ENCODE measurements at regions not wholly inside any gene's neighbourhood (a gene's known extent, or its start where the extent isn't known, plus 50 kb on each side); places are given as distances from the start of the nearest gene placed in this dataset.
A peak's percentile ranks its signal among the peaks of the same experiment; 100 is the strongest.

GRCh38 chr10:10629512-10629911, 388.2 kb upstream of the CELF2 start:
- Histone ChIP-seq H3K79me2 (ENCODE audit: low read depth) (no peaks in the 10 kb centered on the region), H4K20me1 (ENCODE audit: low read depth) (no peaks in the 10 kb centered on the region), H3K9ac (no peak overlapping the region), H3K4me1 (peaks cover 15% of the 10 kb centered on the region), H3K36me3 (no peaks in the 10 kb centered on the region), H3K9me3 (ENCODE audit: low read depth) (no peaks in the 10 kb centered on the region), H3K4me2 (no peak overlapping the region), H3F3A (ENCODE audit: low read depth) (no peaks in the 10 kb centered on the region), H3K27me3 (no peaks in the 10 kb centered on the region), H3K27ac (no peak overlapping the region), H3K4me3 (no peak overlapping the region), H2AFZ (replicated peaks) (no peak overlapping the region)
- Mint-ChIP-seq H3K4me1 (peaks cover 39% of the 10 kb centered on the region), H3K4me3 (no peak overlapping the region), H3K27ac (no peak overlapping the region), H3K9me3 (no peaks in the 10 kb centered on the region), H3K27me3 (ENCODE audit: insufficient read depth, low read depth) (peaks cover 5% of the 10 kb centered on the region), H3K36me3 (no peaks in the 10 kb centered on the region)
- no peak for DNase-seq (ENCODE audit: low spot score)
- no peak for TF ChIP-seq EZH2phosphoT487 (IDR thresholded peaks at IDR 0.05)
- no peak for TF ChIP-seq EZH2 (IDR thresholded peaks at IDR 0.05)
- no peak for TF ChIP-seq CTCF (IDR thresholded peaks at IDR 0.05)

- H3K27ac ChIP-seq, result no peak overlapping the region
- Mint-ChIP-seq H3K27me3 (ENCODE audit: insufficient read depth, low read depth) (peaks cover 5% of the 10 kb centered on the region), H3K4me3 (no peak overlapping the region), H3K27ac (peak overlapping the region; percentile 69), H3K36me3 (no peaks in the 10 kb centered on the region), H3K4me1 (peaks cover 33% of the 10 kb centered on the region), H3K9me3 (no peaks in the 10 kb centered on the region)
- no peaks in the 10 kb centered on the region for H3K36me3 ChIP-seq
- TF ChIP-seq CTCF (IDR thresholded peaks at IDR 0.05), result no peak
- no peak for TF ChIP-seq EZH2 (IDR thresholded peaks at IDR 0.05)
- TF ChIP-seq EZH2phosphoT487 (IDR thresholded peaks at IDR 0.05), result no peak
- DNase-seq (ENCODE audit: low spot score), result no peak
- H3K27me3 ChIP-seq, result no peaks in the 10 kb centered on the region
- H3F3A ChIP-seq (ENCODE audit: low read depth), result no peaks in the 10 kb centered on the region
- H3K4me1 ChIP-seq, result peaks cover 15% of the 10 kb centered on the region
- H3K79me2 ChIP-seq (ENCODE audit: low read depth), result no peaks in the 10 kb centered on the region
- H2AFZ ChIP-seq (replicated peaks), result no peak overlapping the region
- H3K4me3 ChIP-seq, result no peak overlapping the region
- H3K9ac ChIP-seq, result no peak overlapping the region
- H3K4me2 ChIP-seq, result no peak overlapping the region
- no peaks in the 10 kb centered on the region for H3K9me3 ChIP-seq (ENCODE audit: low read depth)
- no peaks in the 10 kb centered on the region for H4K20me1 ChIP-seq (ENCODE audit: low read depth)
These were observed 387.4 kb upstream of the CELF2 start for GRCh38 chr10:10630281-10630680.

GRCh38 chr10:10630782-10631181, 386.9 kb upstream of the CELF2 start:
- no peaks in the 10 kb centered on the region for H3K36me3 Mint-ChIP-seq
- TF ChIP-seq EZH2 (IDR thresholded peaks at IDR 0.05) (no peak), EZH2phosphoT487 (IDR thresholded peaks at IDR 0.05) (no peak), CTCF (IDR thresholded peaks at IDR 0.05) (no peak)
- no peak overlapping the region for H3K27ac ChIP-seq
- no peak overlapping the region for H3K4me3 ChIP-seq
- no peak overlapping the region for H3K4me2 ChIP-seq
- no peaks in the 10 kb centered on the region for H3K36me3 ChIP-seq
- no peaks in the 10 kb centered on the region for H3F3A ChIP-seq (ENCODE audit: low read depth)
- no peak overlapping the region for H3K27ac Mint-ChIP-seq
- H3K9me3 Mint-ChIP-seq, result no peaks in the 10 kb centered on the region
- no peaks in the 10 kb centered on the region for H3K9me3 ChIP-seq (ENCODE audit: low read depth)
- peaks cover 5% of the 10 kb centered on the region for H3K27me3 Mint-ChIP-seq (ENCODE audit: insufficient read depth, low read depth)
- peaks cover 15% of the 10 kb centered on the region for H3K4me1 ChIP-seq
- no peak overlapping the region for H2AFZ ChIP-seq (replicated peaks)
- no peak for DNase-seq (ENCODE audit: low spot score)
- no peaks in the 10 kb centered on the region for H3K79me2 ChIP-seq (ENCODE audit: low read depth)
- H3K4me3 Mint-ChIP-seq, result no peak overlapping the region
- no peaks in the 10 kb centered on the region for H3K27me3 ChIP-seq
- peaks cover 29% of the 10 kb centered on the region for H3K4me1 Mint-ChIP-seq
- no peak overlapping the region for H3K9ac ChIP-seq
- no peaks in the 10 kb centered on the region for H4K20me1 ChIP-seq (ENCODE audit: low read depth)

Measured in neural progenitor cell (in vitro differentiated cells).